ENCODE measurements at regions not wholly inside any gene's neighbourhood (a gene's known extent, or its start where the extent isn't known, plus 50 kb on each side); places are given as distances from the start of the nearest gene placed in this dataset.

GRCh38 chr2:220779931-220780330 lies 792.2 kb downstream of the EPHA4 start:
- no peaks in the 10 kb centered on the region for H3K9me3 ChIP-seq (ENCODE audit: control insufficient read depth in 1 of 2, insufficient read depth in 1 of 2, low read length in 2 of 2)
- no peak overlapping the region for H3K27ac ChIP-seq (ENCODE audit: low read depth in 1 of 2, low read length in 2 of 2)
- no peak overlapping the region for H3K4me3 ChIP-seq (ENCODE audit: low read length)
- ATAC-seq (ENCODE audit: poor library complexity) = no peak
- intact Hi-C loops (cut with DNase I, micrococcal nuclease) = no loop called here
- no peak for DNase-seq
- Mint-ChIP-seq H3K4me1 (ENCODE audit: low read depth) (no peaks in the 10 kb centered on the region), H3K9me3 (no peaks in the 10 kb centered on the region), H3K4me3 (no peak overlapping the region), H3K36me3 (ENCODE audit: low read depth) (no peaks in the 10 kb centered on the region), H3K27me3 (peaks cover 10% of the 10 kb centered on the region), H3K27ac (no peak overlapping the region)
- TF ChIP-seq CTCF (IDR thresholded peaks at IDR 0.05) = no peak
- no peaks in the 10 kb centered on the region for H3K4me1 ChIP-seq (ENCODE audit: insufficient read depth, low read length)
- H3K27me3 ChIP-seq (ENCODE audit: control insufficient read depth in 1 of 2, insufficient read depth in 2 of 2, low read length in 2 of 2) = no peaks in the 10 kb centered on the region
- CTCF ChIA-PET = no interaction called here
- H3K36me3 ChIP-seq (ENCODE audit: insufficient read depth, low read length) = no peaks in the 10 kb centered on the region
- POLR2A ChIA-PET = no interaction called here

- no peaks in the 10 kb centered on the region for H3K36me3 Mint-ChIP-seq (ENCODE audit: low read depth)
- H3K9me3 ChIP-seq (ENCODE audit: control insufficient read depth in 1 of 2, insufficient read depth in 1 of 2, low read length in 2 of 2) = no peaks in the 10 kb centered on the region
- DNase-seq (no peak), ATAC-seq (ENCODE audit: poor library complexity) (no peak)
- no peaks in the 10 kb centered on the region for H3K27me3 ChIP-seq (ENCODE audit: control insufficient read depth in 1 of 2, insufficient read depth in 2 of 2, low read length in 2 of 2)
- H3K4me3 Mint-ChIP-seq = no peak overlapping the region
- H3K27ac ChIP-seq (ENCODE audit: low read depth in 1 of 2, low read length in 2 of 2) = no peak overlapping the region
- H3K36me3 ChIP-seq (ENCODE audit: insufficient read depth, low read length) = no peaks in the 10 kb centered on the region
- intact Hi-C loops (cut with DNase I, micrococcal nuclease) = no loop called here
- no peaks in the 10 kb centered on the region for H3K4me1 Mint-ChIP-seq (ENCODE audit: low read depth)
- ChIA-PET POLR2A (no interaction called here), CTCF (no interaction called here)
- no peak for TF ChIP-seq CTCF (IDR thresholded peaks at IDR 0.05)
- no peaks in the 10 kb centered on the region for H3K4me1 ChIP-seq (ENCODE audit: insufficient read depth, low read length)
- H3K27ac Mint-ChIP-seq = no peak overlapping the region
- peaks cover 10% of the 10 kb centered on the region for H3K27me3 Mint-ChIP-seq
- no peak overlapping the region for H3K4me3 ChIP-seq (ENCODE audit: low read length)
- H3K9me3 Mint-ChIP-seq = no peaks in the 10 kb centered on the region
Measured at GRCh38 chr2:220781622-220782241, 790.4 kb downstream of the EPHA4 start.

GRCh38 chr2:220782609-220783113 lies 789.4 kb downstream of the EPHA4 start:
- Histone ChIP-seq H3K4me1 (ENCODE audit: insufficient read depth, low read length) (no peaks in the 10 kb centered on the region), H3K27ac (ENCODE audit: low read depth in 1 of 2, low read length in 2 of 2) (no peak overlapping the region), H3K9me3 (ENCODE audit: control insufficient read depth in 1 of 2, insufficient read depth in 1 of 2, low read length in 2 of 2) (no peaks in the 10 kb centered on the region), H3K4me3 (ENCODE audit: low read length) (no peak overlapping the region), H3K27me3 (ENCODE audit: control insufficient read depth in 1 of 2, insufficient read depth in 2 of 2, low read length in 2 of 2) (no peaks in the 10 kb centered on the region), H3K36me3 (ENCODE audit: insufficient read depth, low read length) (no peaks in the 10 kb centered on the region)
- POLR2A ChIA-PET = no interaction called here
- intact Hi-C loops (cut with DNase I, micrococcal nuclease) = no loop called here
- Mint-ChIP-seq H3K27ac (no peak overlapping the region), H3K36me3 (ENCODE audit: low read depth) (no peaks in the 10 kb centered on the region), H3K4me1 (ENCODE audit: low read depth) (no peaks in the 10 kb centered on the region), H3K9me3 (no peaks in the 10 kb centered on the region), H3K27me3 (peaks cover 5% of the 10 kb centered on the region), H3K4me3 (no peak overlapping the region)
- no peak for DNase-seq
- CTCF ChIA-PET = no interaction called here
- ATAC-seq (ENCODE audit: poor library complexity) = no peak
- no peak for TF ChIP-seq CTCF (IDR thresholded peaks at IDR 0.05)
